SHP77 (cell line): ENCODE measurements at regions not wholly inside any gene's neighbourhood (a gene's known extent, or its start where the extent isn't known, plus 50 kb on each side); places are given as distances from the start of the nearest gene placed in this dataset.

Experiments
- DNase-seq, 2 experiments: peaks; one replicate each; lab custom pipeline; 2025; lab: John Stamatoyannopoulos, UW

DNA sequence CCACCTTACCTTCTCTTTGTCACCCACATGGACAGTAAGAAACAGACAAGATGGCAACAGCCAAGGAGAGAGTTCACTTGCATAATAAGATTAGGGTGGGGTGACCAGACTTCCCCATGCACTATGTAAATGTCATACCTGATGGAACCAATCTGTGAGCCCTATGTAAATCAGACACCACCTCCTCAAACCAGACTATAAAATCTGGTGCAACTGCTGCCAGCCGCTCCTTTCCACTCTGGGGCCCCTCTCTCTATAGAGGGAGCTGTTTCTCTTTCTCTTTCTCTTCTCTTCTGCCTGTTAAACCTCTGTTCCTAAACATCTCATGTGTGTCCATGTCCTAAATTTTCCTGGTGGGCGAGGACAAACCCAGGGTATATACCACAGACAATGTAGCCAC, 405.5 kb upstream of the CNTN4 start:
- DNase-seq: no peak

DNA sequence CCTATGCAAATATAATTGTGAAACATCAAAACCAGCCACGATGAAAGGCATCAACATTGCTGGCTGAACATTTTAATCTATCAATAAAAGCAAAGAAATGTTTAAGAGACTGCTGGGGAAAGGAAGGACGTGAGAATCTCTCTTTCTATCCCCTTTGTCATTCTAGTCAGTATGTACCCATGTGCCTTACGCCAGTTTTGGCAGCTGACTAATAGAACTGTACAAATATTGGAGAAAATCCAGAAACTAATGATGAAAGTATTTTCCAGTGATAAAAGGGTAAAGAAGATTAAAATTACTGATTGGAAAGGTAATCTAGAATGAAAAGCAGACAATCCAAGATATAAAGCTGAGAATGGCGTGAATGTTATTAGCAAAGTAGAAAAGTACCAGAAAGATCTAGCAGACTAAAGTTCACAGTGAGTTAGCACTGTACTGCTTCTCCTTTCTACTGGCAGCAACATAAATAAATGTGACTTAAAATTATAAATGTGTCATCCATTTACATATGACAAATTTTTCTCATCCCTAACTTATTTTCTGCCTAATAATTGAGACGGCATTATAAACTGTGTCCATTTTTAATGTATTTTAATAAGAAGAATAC, 401.9 kb upstream of the CNTN4 start:
- DNase-seq: no peak

DNA sequence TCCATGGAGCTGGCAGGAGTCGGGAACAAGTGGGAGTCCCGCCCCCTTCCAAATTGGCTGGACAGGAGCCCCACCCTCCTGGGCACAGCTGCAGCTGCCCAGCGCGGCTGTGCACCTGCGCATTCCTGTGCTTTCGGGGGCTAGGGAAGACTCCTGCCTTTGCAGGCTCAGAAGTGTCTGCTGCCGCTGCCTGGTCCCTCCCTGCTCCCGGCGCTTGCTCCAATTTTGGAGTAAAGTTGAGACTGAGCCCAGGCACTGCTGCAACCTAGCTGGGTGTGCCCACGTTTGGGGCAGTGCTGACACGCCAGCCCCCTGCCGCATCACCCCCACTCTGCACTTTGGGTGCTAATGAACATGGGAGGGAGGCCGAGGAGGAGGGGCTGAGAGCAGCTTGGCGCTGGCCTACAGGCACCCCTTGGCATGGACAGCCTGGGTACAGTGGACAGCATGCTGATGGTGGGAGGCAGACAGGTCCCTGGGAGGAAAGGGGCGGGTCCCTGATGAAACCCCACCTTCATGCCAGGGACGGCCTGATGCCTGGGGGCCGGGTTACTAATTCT, 399.2 kb upstream of the CNTN4 start:
- DNase-seq: no peak

GRCh38 chr3:1700650-1701049, 398.0 kb upstream of the CNTN4 start:
- no peak for DNase-seq

GRCh38 chr3:1703169-1703568, 395.5 kb upstream of the CNTN4 start:
- DNase-seq: no peak

DNA sequence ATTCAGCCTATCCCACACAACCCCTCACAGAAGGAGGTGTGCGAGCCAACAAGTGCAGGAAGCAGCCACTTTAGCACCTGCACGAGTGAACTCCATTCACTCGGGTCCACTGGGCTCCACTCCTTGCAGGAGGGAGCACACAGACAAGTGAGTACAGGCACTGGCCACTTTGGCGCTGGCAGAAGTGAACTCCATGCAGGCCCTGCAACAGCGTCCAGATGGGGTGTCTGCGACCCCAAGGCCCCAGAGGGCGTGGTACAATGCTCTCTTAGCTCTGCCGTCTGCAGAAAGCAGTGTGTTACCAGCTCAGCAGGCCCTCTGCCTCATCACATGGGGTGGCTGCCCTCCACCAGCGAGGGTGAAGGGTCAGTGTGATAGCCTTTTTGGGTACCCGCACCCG, 388.0 kb upstream of the CNTN4 start:
- no peak for DNase-seq

DNA sequence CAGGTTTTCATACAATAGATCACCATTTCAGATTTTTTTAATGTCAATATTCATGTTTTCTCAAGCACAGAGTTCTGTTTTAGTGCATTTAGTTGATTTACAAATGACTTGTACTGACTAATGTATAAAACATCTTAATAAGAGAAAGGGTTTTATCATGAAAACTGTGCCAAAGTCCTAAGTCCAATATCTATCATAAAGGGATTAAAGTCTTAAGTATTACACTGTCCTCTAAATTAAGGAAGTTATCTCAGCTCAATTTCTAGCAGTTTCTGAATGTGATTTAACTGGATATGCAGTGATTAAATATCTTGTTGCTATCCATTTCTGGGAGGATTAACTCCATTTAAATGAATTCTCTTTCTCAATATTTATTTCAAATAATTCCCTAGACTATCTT, 381.1 kb upstream of the CNTN4 start:
- no peak for DNase-seq

DNA sequence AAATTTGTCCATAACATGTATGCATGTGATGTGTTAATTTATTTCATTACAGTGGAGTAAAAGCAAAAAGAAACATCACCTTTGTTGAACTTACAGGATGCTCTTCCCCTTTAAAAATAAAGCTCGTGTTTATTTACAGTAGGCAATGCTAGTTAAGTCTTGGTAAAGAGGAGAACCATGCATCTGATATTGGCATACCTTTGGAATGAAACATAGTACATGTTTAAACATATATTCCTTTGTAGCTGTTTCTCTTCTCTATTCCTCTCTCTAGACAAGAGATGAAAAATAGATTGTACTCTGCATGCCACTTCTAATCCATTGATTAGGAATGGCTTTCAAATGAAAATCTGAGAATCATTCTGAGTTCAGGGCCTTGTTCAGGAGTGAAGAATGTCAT, 374.9 kb upstream of the CNTN4 start:
- no peak for DNase-seq

- no peak for DNase-seq
Observed at GRCh38 chr3:1726741-1727140, 371.9 kb upstream of the CNTN4 start.

DNA sequence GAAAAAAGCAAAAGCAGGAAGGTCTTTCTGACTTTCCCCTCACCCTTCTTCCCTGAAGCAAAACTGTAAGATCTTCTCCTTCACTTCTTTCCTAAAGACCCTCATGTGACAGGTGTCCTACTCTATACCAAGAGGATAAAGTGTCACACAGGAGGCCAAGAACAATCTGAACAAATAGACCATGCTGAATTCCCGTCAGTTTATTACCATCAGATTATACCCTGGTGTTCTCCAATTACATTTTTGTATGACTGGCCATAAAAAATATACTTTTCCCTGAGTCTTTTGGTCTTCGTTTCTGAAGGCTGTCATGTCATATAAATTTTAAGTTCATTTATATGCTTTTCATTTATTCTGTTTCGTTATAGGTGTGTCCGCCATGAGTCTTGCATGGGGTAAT, 371.4 kb upstream of the CNTN4 start:
- DNase-seq: no peak

- DNase-seq: no peak
Observed at GRCh38 chr3:1728510-1728909, 370.2 kb upstream of the CNTN4 start.

DNA sequence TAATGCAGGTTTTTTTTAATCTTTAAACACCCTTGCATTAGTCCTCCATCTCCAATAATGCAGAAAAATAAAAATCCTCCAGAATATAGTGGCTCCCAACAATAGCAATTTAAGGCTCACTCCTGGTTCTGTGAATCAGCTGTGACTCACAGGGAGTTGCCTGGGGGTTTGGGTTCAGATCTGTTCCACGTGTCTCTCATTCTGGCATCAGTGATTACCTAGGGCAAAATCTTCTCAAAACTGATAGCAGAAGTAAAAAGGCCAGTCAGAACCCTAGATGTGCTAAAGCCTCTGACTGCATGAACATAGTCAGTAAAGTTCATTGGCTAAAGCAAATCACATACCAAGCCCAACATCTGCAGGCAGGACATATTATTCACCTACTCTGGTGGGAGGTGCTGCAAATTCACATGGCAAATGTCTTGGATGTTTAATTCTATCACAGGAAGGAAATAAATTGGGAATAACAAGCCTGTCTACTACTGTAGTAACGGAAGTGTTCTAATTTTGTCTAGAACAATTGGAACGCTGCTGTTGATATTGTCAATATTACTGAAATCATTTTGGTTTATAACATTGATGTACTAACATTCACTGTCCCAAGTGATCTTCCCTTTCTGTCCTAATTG, 364.1 kb upstream of the CNTN4 start:
- no peak for DNase-seq

DNA sequence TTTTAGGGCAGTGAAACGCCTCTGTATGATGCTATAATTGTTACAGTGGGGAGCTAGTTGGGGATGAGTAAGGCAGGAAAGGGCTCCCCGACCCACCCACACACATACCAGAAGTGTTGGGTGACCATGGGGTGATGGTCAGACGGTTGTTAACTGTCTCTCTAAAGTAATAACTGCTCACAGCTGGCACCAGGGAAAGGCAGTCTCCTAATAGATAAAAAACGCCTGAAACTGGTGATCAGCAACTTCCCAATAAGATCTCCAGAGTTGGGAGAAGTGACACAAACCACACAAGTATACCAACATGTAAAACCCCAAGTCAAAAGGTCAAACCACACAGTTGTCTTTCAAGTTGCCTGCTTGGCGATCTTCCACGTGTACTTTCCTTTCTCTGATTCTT, 346.5 kb upstream of the CNTN4 start:
- DNase-seq: no peak

DNA sequence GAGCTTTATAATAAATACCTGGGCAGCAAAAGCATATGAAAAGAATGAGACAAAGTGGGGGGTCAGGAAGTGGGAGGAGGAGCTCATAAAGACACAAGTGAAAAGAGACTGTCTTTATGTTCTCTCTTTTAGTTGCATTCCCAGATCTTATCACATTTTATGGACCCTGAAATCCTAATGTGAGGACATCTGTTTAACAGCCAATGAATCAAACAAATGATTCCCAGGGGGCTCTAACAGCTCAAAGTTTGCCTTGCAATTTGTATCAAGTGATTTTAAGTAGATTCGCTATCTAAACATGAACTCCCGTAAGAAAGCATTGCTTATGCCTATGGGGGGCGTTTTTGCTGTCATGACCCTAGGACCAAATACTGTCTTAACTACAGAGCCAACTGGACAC, 332.3 kb upstream of the CNTN4 start:
- DNase-seq: no peak

DNA sequence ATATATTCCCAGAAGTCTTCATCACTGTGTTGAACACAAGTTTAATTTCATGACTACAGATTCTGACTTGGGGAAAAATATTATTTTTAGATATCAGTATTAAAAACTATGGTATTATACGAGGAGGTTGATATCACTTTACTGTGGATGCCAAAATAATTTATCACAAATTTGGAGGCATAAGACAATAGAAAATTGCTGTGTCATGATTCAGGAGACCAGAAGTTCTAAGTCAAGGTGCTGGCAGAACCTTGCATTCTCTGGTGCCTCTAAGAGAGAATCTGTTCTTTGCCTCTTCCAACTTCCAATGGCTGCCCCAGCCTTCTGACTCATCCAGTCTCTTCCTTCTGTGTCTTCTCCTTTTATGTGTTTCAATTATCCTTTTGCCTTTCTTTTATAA, 325.0 kb upstream of the CNTN4 start:
- DNase-seq: no peak

- DNase-seq: no peak
Observed at GRCh38 chr3:1774597-1774996, 324.1 kb upstream of the CNTN4 start.

DNA sequence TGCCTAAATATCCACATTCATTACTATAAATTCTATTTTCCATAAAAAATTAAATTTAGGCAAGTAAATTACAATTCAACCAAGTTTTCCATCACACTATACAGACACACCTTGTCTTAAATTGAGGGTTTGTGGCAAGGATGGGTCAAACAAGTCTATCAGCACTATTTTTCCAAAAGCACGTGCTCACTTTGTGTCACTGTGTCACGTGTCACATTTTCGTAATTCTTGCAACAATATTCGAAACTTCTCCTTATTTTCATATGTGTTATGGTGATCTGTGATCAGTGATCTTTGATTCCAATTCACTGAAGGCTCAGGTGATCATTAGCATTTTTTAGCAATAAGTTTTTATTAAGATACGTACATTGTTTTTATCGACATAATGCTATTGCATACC, 323.3 kb upstream of the CNTN4 start:
- DNase-seq: no peak

GRCh38 chr3:1783995-1784394, 314.7 kb upstream of the CNTN4 start:
- DNase-seq: no peak

DNA sequence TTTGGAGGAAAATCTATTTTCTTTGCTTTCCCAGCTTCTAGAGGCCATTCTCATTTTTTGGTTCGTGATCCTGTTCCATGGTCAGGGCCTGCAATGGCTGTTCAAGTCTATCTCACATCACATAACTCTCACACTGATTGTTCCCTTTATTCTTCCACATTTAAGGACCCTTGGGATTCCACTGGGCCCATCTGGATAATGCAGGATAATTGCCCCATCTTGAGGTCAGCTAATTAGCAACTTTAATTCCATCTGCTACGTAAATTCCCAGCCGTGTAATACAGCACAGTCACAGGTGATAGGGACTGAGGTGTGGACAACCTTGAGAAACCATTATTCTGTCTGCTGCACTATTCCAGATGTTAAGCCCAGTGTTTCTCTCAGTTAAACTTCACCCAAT, 311.6 kb upstream of the CNTN4 start:
- no peak for DNase-seq

DNA sequence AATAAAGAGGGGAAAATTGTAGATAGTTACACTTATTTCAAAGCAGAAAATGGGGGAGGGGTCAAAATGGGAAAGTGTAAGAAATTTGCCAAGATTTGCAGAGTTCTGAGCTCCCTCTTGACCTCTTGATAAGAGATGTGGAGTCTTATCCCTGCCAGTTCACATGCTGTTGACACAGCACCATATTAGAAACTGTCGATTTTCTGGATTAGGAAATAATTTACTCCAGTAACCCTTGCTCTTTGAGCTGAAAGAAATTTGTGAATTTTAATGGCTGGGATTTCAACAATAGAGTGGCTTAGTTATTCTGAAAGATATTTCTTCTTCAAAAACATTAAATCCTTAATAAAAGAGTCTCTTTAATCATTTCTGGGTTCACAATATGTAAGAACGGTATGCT, 306.2 kb upstream of the CNTN4 start:
- DNase-seq: no peak

DNA sequence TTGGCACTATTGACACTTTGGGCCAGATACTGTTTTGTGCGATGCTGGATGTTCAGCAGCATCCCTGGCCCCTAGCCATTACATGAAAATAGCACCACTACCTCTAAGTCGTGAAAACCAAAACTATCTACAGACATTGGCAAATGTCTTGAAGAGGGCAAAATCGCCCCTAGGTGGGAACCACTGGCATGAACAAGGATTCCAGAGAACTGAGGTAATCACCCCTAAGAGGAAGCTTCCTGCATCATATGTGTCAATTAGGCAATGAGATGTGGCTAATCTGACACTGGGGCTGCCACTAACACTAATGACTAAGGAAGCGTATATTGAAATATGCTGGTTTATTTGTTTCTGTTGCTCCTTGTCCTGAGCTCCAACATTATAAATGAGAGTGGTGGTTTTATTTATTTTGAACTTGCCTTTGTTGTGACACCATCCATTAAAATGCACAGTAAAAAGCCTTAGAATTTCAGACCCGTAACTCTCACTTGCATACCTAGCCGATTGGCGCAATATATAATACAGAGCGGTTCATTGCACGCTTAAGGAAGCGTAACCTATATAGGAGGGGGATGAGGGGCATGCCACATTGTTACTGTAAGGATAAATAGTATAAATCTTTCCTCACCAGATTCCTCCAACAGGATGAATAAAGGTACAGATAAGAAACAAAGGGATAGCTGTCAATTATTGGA, 299.8 kb upstream of the CNTN4 start:
- DNase-seq: no peak

- no peak for DNase-seq
Observed at GRCh38 chr3:1805331-1805730, 293.3 kb upstream of the CNTN4 start.

DNA sequence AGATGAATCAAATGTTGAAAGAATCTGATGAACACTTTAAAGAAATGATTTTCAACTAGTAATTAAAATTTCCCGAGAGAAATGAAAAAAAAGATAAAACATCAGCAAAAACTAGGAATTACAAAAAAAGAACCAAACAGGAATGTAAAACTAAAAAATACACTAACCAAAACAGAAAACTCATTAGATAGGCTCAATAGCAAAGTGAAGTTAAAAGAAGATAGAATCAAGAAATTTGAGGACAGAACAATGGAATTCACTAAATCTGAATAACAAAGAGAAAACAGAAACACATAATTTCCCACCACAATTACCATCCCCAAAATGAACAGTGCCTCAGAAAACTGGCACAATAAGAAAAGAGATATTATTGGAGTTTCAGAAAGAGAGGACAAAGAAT, 290.1 kb upstream of the CNTN4 start:
- DNase-seq: no peak

DNA sequence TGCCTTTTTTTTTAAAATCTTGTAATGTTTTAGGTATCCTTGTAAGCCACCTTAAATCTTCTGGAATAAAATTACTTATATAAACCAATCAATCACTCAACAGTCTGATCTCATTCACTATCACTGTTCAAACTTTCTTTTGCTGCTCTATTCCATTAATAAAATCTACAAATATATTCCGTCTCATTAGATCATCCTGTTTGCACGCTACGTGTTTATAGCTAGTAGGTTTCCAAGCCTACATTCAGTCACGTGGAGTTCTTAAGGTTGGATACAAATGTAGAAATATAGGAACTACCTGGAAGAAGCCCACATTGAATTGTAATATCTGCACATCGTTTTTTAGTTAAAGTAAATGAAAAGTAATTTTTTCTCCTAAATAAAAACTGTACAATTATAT, 274.8 kb upstream of the CNTN4 start:
- DNase-seq: no peak
